ENCODE measurements at regions not wholly inside any gene's neighbourhood (a gene's known extent, or its start where the extent isn't known, plus 50 kb on each side); places are given as distances from the start of the nearest gene placed in this dataset.

- DNase-seq, result peak; percentile 8
Observed at GRCh38 chr1:175894581-175894980, 151.2 kb upstream of the TNR start.

GRCh38 chr1:175893192-175893591, 149.8 kb upstream of the TNR start:
- DNase-seq, result peak; percentile 9

GRCh38 chr1:175892686-175893085, 149.3 kb upstream of the TNR start:
- DNase-seq, result no peak

GRCh38 chr1:175891783-175892309, 148.5 kb upstream of the TNR start:
- DNase-seq, result no peak

GRCh38 chr1:175890958-175891357, 147.6 kb upstream of the TNR start:
- DNase-seq, result no peak

- DNase-seq, result no peak
Observed at GRCh38 chr1:175889848-175890247, 146.5 kb upstream of the TNR start.

GRCh38 chr1:175888996-175889395, 145.6 kb upstream of the TNR start:
- DNase-seq, result no peak

- peak; percentile 73 for DNase-seq
Observed at GRCh38 chr1:175887981-175888428, 144.6 kb upstream of the TNR start.

GRCh38 chr1:175887521-175887920, 144.1 kb upstream of the TNR start:
- no peak for DNase-seq

GRCh38 chr1:175885326-175885725, 141.9 kb upstream of the TNR start:
- no peak for DNase-seq

GRCh38 chr1:175884369-175884768, 141.0 kb upstream of the TNR start:
- no peak for DNase-seq

GRCh38 chr1:175882192-175882591, 138.8 kb upstream of the TNR start:
- no peak for DNase-seq

- DNase-seq, result no peak
Observed at GRCh38 chr1:175881246-175881976, 138.0 kb upstream of the TNR start.

- DNase-seq, result no peak
Observed at GRCh38 chr1:175878775-175879174, 135.4 kb upstream of the TNR start.

GRCh38 chr1:175877939-175878737, 134.7 kb upstream of the TNR start:
- DNase-seq, result no peak

GRCh38 chr1:175875556-175875955, 132.2 kb upstream of the TNR start:
- no peak for DNase-seq

- DNase-seq, result no peak
Observed at GRCh38 chr1:175874081-175874480, 130.7 kb upstream of the TNR start.

- DNase-seq, result no peak
Observed at GRCh38 chr1:175873290-175873935, 130.0 kb upstream of the TNR start.

GRCh38 chr1:175872588-175872987, 129.2 kb upstream of the TNR start:
- DNase-seq, result no peak

GRCh38 chr1:175871647-175872046, 128.3 kb upstream of the TNR start:
- no peak for DNase-seq

GRCh38 chr1:175870217-175870616, 126.8 kb upstream of the TNR start:
- no peak for DNase-seq

- no peak for DNase-seq
Observed at GRCh38 chr1:175866776-175867175, 123.4 kb upstream of the TNR start.

- no peak for DNase-seq
Observed at GRCh38 chr1:175865041-175865766, 121.8 kb upstream of the TNR start.

Measured in hematopoietic multipotent progenitor cell treated with erythropoietin and hydrocortisone succinate and interleukin-3 and kit ligand, for 6 days (in vitro differentiated cells).